Parathyroid adenoma (tissue), 2 donors: ENCODE measurements at regions not wholly inside any gene's neighbourhood (a gene's known extent, or its start where the extent isn't known, plus 50 kb on each side); places are given as distances from the start of the nearest gene placed in this dataset.
A peak's percentile ranks its signal among the peaks of the same experiment; 100 is the strongest.

Experiments used
- H2AFZ ChIP-seq: fragments of 300-600 bp; sonication (generic); one replicate; pipeline ENCODE4 v1.7.0; 2017; ENCODE audit warnings: antibody characterized with exemption, mild to moderate bottlenecking
- H3K27ac ChIP-seq: fragments of 300-600 bp; sonication (generic); one replicate; pipeline ENCODE4 v1.7.0; 2017
- H3K27me3 ChIP-seq: fragments of 300-600 bp; sonication (generic); one replicate; pipeline ENCODE4 v1.7.0; 2017; ENCODE audit warnings: low read length; ENCODE audit not compliant: control insufficient read depth, insufficient read depth
- H3K36me3 ChIP-seq: fragments of 300-600 bp; sonication (generic); one replicate; pipeline ENCODE4 v1.7.0; 2017; ENCODE audit warnings: low read length; ENCODE audit not compliant: control insufficient read depth, insufficient read depth
- H3K4me1 ChIP-seq: fragments of 300-600 bp; sonication (generic); one replicate; pipeline ENCODE4 v1.7.0; 2017; ENCODE audit warnings: control low read depth
- H3K4me2 ChIP-seq: fragments of 300-600 bp; sonication (generic); one replicate; pipeline ENCODE4 v1.7.0; 2017; ENCODE audit warnings: low read length
- H3K4me3 ChIP-seq: fragments of 300-600 bp; sonication (generic); one replicate; pipeline ENCODE4 v1.7.0; 2017; ENCODE audit warnings: low read depth, low read length
- H3K79me2 ChIP-seq: fragments of 300-600 bp; sonication (generic); one replicate; pipeline ENCODE4 v1.7.0; 2017; ENCODE audit warnings: control low read depth
- H3K9ac ChIP-seq: fragments of 300-600 bp; sonication (generic); one replicate; pipeline ENCODE4 v1.7.0; 2017; ENCODE audit warnings: mild to moderate bottlenecking
- H3K9me3 ChIP-seq: fragments of 300-600 bp; sonication (generic); one replicate; pipeline ENCODE4 v1.7.0; 2017; ENCODE audit warnings: low read length; ENCODE audit not compliant: control insufficient read depth
- TF ChIP-seq, protein P1 (sequence below): fragments of 300-600 bp; sonication (generic); IDR thresholded peaks from one replicate; pipeline ENCODE4 v1.7.0; 2017; ENCODE audit warnings: antibody characterized with exemption, mild to moderate bottlenecking
- donor health status: primary hyperparathyroidism.

DNA sequence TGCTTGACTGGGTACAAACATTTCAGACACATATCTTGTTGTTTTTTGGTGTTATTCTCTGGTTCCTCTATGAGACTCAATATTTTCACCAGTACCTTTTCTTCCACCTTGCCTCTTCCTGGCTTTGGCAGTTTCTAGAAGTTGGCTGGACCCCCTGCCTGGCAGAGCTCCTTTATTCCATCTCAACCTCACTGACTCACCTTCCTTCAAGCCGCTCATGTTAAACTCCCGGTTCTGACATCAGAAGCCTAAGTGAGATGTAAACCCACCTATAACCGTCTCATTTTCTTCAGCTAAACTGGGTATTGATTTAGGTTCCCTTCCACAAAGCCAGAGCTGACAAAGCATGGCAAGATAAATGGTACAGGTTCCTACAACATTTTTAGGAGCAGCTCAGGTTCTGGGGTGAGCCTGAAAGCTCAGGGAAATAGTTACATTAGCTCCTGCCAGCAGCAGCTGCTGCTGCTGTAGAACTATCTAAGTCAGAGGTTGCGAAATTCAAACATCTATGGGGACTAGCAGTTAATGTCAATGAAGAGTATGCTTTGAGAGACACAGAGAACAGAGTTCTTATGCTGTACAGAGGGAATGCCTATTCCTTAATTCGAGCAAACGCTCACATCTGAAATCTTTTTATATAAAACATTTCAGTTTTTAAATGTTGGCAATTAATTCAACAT lies 197.1 kb upstream of the NR3C1 start:
- Histone ChIP-seq H3K79me2 (no peaks in the 10 kb centered on the region), H3K4me2 (no peak overlapping the region), H3K9ac (no peak overlapping the region), H3K4me3 (no peak overlapping the region), H3K27me3 (no peaks in the 10 kb centered on the region), H3K36me3 (no peaks in the 10 kb centered on the region), H3K9me3 (no peaks in the 10 kb centered on the region), H3K4me1 (no peaks in the 10 kb centered on the region), H3K27ac (no peak overlapping the region), H2AFZ (no peak overlapping the region)
- TF ChIP-seq, protein P1, sequence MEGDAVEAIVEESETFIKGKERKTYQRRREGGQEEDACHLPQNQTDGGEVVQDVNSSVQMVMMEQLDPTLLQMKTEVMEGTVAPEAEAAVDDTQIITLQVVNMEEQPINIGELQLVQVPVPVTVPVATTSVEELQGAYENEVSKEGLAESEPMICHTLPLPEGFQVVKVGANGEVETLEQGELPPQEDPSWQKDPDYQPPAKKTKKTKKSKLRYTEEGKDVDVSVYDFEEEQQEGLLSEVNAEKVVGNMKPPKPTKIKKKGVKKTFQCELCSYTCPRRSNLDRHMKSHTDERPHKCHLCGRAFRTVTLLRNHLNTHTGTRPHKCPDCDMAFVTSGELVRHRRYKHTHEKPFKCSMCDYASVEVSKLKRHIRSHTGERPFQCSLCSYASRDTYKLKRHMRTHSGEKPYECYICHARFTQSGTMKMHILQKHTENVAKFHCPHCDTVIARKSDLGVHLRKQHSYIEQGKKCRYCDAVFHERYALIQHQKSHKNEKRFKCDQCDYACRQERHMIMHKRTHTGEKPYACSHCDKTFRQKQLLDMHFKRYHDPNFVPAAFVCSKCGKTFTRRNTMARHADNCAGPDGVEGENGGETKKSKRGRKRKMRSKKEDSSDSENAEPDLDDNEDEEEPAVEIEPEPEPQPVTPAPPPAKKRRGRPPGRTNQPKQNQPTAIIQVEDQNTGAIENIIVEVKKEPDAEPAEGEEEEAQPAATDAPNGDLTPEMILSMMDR: no peak

DNA sequence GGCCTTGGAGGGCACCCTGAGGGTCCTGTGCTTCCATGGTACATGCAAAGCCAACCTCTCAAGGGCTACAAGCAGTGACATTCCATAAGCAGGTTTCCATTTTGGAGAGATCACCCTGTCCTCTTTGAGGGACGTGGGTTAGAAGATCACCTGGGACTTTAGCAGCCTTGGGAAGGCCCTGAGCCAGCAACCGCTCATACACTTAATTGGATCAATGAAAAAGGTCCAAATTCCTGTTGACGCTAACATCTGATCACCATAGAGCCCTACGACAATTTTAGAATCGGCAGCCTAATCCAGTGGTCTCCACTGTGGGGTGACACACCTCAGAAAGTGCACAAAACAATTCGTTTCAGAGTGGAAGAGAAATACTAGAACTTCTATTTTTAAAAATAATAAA lies 196.0 kb upstream of the NR3C1 start:
- Histone ChIP-seq H3K27me3 (no peaks in the 10 kb centered on the region), H3K9me3 (no peaks in the 10 kb centered on the region), H3K79me2 (no peaks in the 10 kb centered on the region), H3K36me3 (no peaks in the 10 kb centered on the region), H3K4me3 (no peak overlapping the region), H2AFZ (no peak overlapping the region), H3K9ac (no peak overlapping the region), H3K4me2 (no peak overlapping the region), H3K27ac (no peak overlapping the region), H3K4me1 (peaks cover 6% of the 10 kb centered on the region)
- TF ChIP-seq, protein P1: no peak

DNA sequence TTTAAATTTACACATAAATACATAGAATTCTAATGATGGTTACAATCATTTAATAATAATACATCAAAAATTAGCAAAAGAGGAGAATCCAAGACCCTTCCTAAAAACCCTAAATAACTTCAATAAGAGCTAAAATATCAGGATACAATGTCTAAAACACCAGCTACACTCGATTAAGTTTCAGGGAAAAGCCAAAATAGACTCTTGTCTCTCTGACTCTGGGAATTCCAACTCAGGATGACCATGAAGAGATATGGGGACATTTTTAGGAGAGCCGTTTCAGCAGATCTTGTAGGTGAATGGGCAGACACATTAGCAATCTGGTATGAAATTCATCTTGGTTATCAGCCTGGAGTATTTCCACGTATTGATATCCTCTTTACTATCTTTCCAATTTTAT lies 193.3 kb upstream of the NR3C1 start:
- Histone ChIP-seq H2AFZ (no peak overlapping the region), H3K27me3 (no peaks in the 10 kb centered on the region), H3K79me2 (no peaks in the 10 kb centered on the region), H3K4me2 (no peak overlapping the region), H3K4me1 (peaks cover 6% of the 10 kb centered on the region), H3K9ac (no peak overlapping the region), H3K36me3 (no peaks in the 10 kb centered on the region), H3K4me3 (no peak overlapping the region), H3K27ac (no peak overlapping the region), H3K9me3 (no peaks in the 10 kb centered on the region)
- TF ChIP-seq, protein P1: no peak

DNA sequence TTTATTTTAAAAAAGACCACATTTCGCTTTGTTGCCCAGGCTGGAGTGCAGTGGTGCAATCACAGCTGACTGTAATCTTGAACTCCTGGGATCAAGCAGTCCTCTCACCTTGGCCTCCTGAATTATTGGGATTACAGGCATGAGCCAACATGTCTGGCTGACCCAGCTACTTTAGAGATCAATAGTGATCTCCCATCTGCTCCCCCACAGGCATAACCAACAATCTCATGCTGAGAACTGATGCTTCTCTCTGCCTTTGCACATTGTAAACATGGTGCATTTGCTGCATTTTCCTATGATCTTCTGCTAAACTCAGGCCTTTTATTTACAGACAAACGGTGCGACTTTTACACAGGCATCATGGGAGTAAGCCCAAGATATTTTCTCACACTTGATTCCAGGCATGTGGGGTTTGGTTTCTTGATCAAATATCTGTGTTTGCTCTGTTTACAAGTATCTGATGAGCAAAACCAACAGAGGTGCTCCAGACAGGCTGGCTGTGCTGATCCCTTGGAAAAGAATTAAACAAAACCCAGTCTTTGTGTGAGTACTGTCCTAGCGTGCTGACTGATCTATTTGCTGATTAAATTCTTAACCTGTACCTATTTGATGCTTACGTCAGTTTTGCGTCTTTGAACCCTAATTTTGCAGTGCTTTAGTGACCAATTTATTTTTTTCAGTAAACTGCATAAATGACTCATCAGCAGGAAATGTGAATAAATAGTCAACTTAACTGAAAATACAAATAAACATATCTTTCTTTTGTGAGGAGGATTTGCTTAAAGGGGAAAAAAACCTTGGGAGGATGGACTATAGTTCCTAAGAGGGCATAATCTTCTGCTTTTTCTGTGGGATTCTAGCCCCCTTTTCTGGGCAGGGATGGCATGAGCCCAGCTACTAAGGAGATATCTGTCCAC lies 191.7 kb upstream of the NR3C1 start:
- no peak overlapping the region for H3K27ac ChIP-seq
- H3K9me3 ChIP-seq: no peaks in the 10 kb centered on the region

More for the DNA sequence above, 191.7 kb upstream of the NR3C1 start:
- Histone ChIP-seq H3K79me2 (no peaks in the 10 kb centered on the region), H3K4me2 (no peak overlapping the region), H3K27me3 (no peaks in the 10 kb centered on the region), H2AFZ (peak overlapping the region; percentile 47), H3K4me3 (no peak overlapping the region), H3K36me3 (no peaks in the 10 kb centered on the region), H3K4me1 (peaks cover 6% of the 10 kb centered on the region), H3K9ac (no peak overlapping the region)
- TF ChIP-seq, protein P1: no peak
